GM10248 (cell line): ENCODE measurements at regions not wholly inside any gene's neighbourhood (a gene's known extent, or its start where the extent isn't known, plus 50 kb on each side); places are given as distances from the start of the nearest gene placed in this dataset.
"Not testable (repeated sequence)": the region's sequence is repeated elsewhere in the genome, so short reads cannot be mapped to it uniquely, and the experiment has no call there.

Experiments
- CTCF ChIA-PET: fragments of 300-600 bp; sonication (Branson Sonifier 250); formaldehyde crosslinking; extraction: SDS; loops from one replicate; lab custom pipeline; 2021; ENCODE audit warnings: antibody characterized with exemption; lab: Yijun Ruan, JAX
- POLR2A ChIA-PET: fragments of 350-650 bp; sonication (Branson Sonifier 250); formaldehyde crosslinking; extraction: SDS; loops from one replicate; lab custom pipeline; 2020; ENCODE audit warnings: antibody characterized with exemption; lab: Yijun Ruan, JAX
- DNase-seq: peaks from one replicate; pipeline ENCODE4 v3.0.0; 2012; ENCODE audit errors: extremely low spot score
- TF ChIP-seq, protein P1 (sequence below): IDR thresholded peaks from 2 replicates; pipeline ENCODE4 v1.5.1; 2012; ENCODE audit warnings: mild to moderate bottlenecking, low read depth; ENCODE audit errors: extremely low read depth, missing control alignments, control extremely low read depth

- ChIA-PET CTCF (no interaction called here), POLR2A (no interaction called here)
- TF ChIP-seq, protein P1, sequence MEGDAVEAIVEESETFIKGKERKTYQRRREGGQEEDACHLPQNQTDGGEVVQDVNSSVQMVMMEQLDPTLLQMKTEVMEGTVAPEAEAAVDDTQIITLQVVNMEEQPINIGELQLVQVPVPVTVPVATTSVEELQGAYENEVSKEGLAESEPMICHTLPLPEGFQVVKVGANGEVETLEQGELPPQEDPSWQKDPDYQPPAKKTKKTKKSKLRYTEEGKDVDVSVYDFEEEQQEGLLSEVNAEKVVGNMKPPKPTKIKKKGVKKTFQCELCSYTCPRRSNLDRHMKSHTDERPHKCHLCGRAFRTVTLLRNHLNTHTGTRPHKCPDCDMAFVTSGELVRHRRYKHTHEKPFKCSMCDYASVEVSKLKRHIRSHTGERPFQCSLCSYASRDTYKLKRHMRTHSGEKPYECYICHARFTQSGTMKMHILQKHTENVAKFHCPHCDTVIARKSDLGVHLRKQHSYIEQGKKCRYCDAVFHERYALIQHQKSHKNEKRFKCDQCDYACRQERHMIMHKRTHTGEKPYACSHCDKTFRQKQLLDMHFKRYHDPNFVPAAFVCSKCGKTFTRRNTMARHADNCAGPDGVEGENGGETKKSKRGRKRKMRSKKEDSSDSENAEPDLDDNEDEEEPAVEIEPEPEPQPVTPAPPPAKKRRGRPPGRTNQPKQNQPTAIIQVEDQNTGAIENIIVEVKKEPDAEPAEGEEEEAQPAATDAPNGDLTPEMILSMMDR, result no peak
- DNase-seq, result no peak
Observed at GRCh38 chr21:41567901-41568510, 60.0 kb upstream of the TMPRSS2 start.

DNA sequence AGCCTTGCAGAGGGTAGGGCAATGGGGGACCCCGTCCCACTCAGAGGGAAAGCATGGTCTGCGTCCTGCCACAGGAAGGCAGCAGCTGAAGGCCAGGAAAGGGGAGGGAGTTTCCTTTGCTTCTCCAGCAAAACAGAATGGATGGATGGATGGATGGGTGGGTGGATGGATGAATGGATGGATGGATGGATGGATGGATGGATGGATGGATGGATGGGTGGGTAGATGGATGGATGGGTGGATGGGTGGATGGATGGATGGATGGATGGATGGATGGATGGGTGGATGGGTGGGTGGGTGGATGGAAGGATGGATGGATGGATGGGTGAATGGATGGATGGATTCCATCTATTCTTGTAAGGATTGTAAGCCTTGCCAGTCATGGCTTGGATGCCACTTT is 59.3 kb upstream of the TMPRSS2 start:
- POLR2A ChIA-PET, DNase-seq: not testable (repeated sequence)
- CTCF ChIA-PET, result interaction anchor here (1.4 kb wide), 1 partner anchor 15 kb away, joined by 4 read pairs; no protein-coding TSS in a partner anchor

GRCh38 chr21:41566500-41567014 is 58.6 kb upstream of the TMPRSS2 start:
- TF ChIP-seq, protein P1, result no peak
- ChIA-PET POLR2A (no interaction called here), CTCF (interaction anchor here (0.6 to 1.4 kb wide), 2 partner anchors 15 to 24 kb away, joined by 3 to 4 read pairs; no protein-coding TSS in a partner anchor)
- no peak for DNase-seq

DNA sequence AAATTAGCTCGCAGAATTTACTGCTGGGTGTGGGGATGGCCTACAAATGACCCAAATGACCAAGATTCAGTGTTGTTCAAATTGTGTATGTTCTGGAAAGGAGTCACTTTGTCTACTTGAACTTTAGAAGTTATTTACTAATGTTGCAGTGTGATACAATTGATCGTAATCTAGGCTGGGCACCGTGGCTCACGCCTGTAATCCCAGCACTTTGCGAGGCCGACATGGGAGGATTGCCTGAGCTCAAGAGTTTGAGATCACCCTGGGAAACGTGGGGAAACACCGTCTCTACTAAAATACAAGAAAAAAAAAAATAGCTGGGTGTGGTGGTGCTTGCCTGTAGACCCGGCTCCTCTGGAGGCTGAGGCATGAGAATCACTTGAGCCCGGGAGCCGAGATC is 57.6 kb upstream of the TMPRSS2 start:
- ChIA-PET CTCF (interaction anchor here (0.9 kb wide), 1 partner anchor 282 kb away, joined by 3 read pairs; no protein-coding TSS in a partner anchor), POLR2A (no interaction called here)
- TF ChIP-seq, protein P1, result no peak

DNA sequence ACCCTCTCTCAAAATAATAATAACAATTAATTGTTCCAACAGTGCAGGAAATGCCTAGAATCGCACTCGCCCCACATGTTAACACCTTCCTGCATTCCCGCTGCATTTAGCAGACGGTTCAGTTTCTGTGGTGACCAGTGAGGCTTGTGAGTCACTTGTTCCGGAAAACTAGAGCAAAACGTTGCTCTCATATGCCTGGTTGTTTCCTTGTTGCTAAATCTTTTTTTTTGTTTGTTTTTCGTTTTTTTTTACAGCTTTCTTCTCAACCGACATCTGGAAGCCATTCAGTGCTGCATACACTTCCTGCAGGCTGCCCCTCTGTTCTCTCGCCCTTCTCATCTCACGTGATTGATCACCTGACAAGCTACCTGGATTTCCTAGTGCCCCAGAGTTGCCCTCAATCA is 56.9 kb upstream of the TMPRSS2 start:
- DNase-seq, result no peak
- ChIA-PET POLR2A (no interaction called here), CTCF (interaction anchor here (0.9 kb wide), 1 partner anchor 281 kb away, joined by 3 read pairs; no protein-coding TSS in a partner anchor)

More for the DNA sequence above, 57.6 kb upstream of the TMPRSS2 start:
- no peak for DNase-seq

GRCh38 chr21:41562101-41563000 is 54.4 kb upstream of the TMPRSS2 start:
- TF ChIP-seq, protein P1, result no peak
- DNase-seq, result no peak
- ChIA-PET CTCF (no interaction called here), POLR2A (no interaction called here)

More for the DNA sequence above, 56.9 kb upstream of the TMPRSS2 start:
- TF ChIP-seq, protein P1, result no peak
